ENCODE measurements at regions not wholly inside any gene's neighbourhood (a gene's known extent, or its start where the extent isn't known, plus 50 kb on each side); places are given as distances from the start of the nearest gene placed in this dataset.

- Histone ChIP-seq H3K4me3 (no peak overlapping the region), H3K27ac (no peak overlapping the region), H3K36me3 (no peaks in the 10 kb centered on the region), H3K9me3 (no peaks in the 10 kb centered on the region), H3K4me1 (peaks cover 0 to 16% (median 4%) of the 10 kb centered on the region in 4 donors), H3K27me3 (no peaks in the 10 kb centered on the region)
- TF ChIP-seq, protein P1, sequence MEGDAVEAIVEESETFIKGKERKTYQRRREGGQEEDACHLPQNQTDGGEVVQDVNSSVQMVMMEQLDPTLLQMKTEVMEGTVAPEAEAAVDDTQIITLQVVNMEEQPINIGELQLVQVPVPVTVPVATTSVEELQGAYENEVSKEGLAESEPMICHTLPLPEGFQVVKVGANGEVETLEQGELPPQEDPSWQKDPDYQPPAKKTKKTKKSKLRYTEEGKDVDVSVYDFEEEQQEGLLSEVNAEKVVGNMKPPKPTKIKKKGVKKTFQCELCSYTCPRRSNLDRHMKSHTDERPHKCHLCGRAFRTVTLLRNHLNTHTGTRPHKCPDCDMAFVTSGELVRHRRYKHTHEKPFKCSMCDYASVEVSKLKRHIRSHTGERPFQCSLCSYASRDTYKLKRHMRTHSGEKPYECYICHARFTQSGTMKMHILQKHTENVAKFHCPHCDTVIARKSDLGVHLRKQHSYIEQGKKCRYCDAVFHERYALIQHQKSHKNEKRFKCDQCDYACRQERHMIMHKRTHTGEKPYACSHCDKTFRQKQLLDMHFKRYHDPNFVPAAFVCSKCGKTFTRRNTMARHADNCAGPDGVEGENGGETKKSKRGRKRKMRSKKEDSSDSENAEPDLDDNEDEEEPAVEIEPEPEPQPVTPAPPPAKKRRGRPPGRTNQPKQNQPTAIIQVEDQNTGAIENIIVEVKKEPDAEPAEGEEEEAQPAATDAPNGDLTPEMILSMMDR (IDR thresholded peaks at IDR 0.05) = no peak
- intact Hi-C loops (cut with DNase I; ENCODE audit: low total_unique reads) = no loop called here
- DNase-seq = no peak
Observed at GRCh38 chr4:175531405-175532091, 280.5 kb downstream of the GPM6A start.

- Histone ChIP-seq H3K4me3 (no peak overlapping the region), H3K36me3 (no peaks in the 10 kb centered on the region), H3K27me3 (no peaks in the 10 kb centered on the region), H3K27ac (no peak overlapping the region), H3K9me3 (peaks cover 0 to 13% (median 0%) of the 10 kb centered on the region in 3 donors), H3K4me1 (peaks cover 0 to 5% (median 0%) of the 10 kb centered on the region in 4 donors)
- DNase-seq = no peak
- intact Hi-C loops (cut with DNase I; ENCODE audit: low total_unique reads) = no loop called here
- TF ChIP-seq, protein P1 (IDR thresholded peaks at IDR 0.05) = peak; percentile 57 to 58
Observed at GRCh38 chr4:175536852-175537453, 275.1 kb downstream of the GPM6A start.

- H3K9me3 ChIP-seq = peaks cover 0 to 13% (median 0%) of the 10 kb centered on the region in 3 donors
- no peak overlapping the region for H3K27ac ChIP-seq
- intact Hi-C loops (cut with DNase I; ENCODE audit: low total_unique reads) = no loop called here
- TF ChIP-seq, protein P1 (IDR thresholded peaks at IDR 0.05) = no peak
- DNase-seq = no peak
- H3K36me3 ChIP-seq = no peaks in the 10 kb centered on the region
- no peak overlapping the region for H3K4me3 ChIP-seq
- peaks cover 0 to 11% (median 5%) of the 10 kb centered on the region in 4 donors for H3K4me1 ChIP-seq
- H3K27me3 ChIP-seq = no peaks in the 10 kb centered on the region
Observed at GRCh38 chr4:175539498-175539897, 272.6 kb downstream of the GPM6A start.

DNA sequence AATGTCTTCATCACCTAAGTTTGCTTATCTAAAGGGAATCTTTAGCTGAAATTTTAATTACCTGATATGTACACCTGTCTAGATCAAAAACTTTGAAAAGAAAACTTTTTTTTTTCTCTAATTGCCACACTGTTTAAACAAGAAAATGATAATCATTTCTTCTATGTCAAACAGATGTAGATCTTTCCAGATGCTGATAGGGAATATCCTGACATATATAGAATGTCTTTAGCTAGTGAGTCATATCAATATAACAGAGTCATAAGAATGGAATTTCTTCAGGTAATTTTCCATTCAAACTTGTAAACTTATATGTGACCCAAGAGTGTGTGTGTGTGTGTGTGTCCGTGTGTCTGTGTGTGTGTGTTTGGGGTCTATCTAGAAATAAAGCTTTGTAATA lies 271.9 kb downstream of the GPM6A start:
- H3K27me3 ChIP-seq = no peaks in the 10 kb centered on the region
- peaks cover 0 to 11% (median 5%) of the 10 kb centered on the region in 4 donors for H3K4me1 ChIP-seq
- peaks cover 0 to 13% (median 0%) of the 10 kb centered on the region in 3 donors for H3K9me3 ChIP-seq
- DNase-seq = no peak
- no peak overlapping the region for H3K27ac ChIP-seq
- intact Hi-C loops (cut with DNase I; ENCODE audit: low total_unique reads) = loop anchor here (10.0 kb wide), 1 partner anchor 775 kb away; no protein-coding TSS in a partner anchor
- TF ChIP-seq, protein P1 (IDR thresholded peaks at IDR 0.05) = no peak
- H3K4me3 ChIP-seq = no peak overlapping the region
- H3K36me3 ChIP-seq = no peaks in the 10 kb centered on the region

DNA sequence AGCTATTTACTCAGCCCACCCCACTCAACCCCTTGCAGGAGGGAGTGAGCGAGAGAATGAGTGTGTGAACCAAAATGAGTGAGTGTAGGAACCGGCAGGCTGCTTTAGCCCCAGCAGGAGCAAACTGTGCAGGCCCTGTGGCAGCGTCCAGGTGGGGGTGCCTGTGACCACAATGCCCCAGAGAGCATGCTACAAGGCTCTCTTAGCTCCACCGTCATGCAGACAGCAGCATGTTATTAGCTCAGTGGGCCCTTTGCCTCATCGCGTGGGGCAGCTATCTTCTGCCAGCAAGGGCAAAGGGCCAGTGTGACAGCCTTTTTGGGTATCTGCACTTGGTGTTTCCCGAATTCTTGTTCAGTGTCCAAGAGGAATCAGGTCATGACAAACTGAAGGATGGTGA lies 271.3 kb downstream of the GPM6A start:
- H3K27ac ChIP-seq = no peak overlapping the region
- DNase-seq = no peak
- TF ChIP-seq, protein P1 (IDR thresholded peaks at IDR 0.05) = no peak

More for the DNA sequence above, 271.3 kb downstream of the GPM6A start:
- intact Hi-C loops (cut with DNase I; ENCODE audit: low total_unique reads) = loop anchor here (10.0 kb wide), 1 partner anchor 776 kb away; no protein-coding TSS in a partner anchor
- H3K9me3 ChIP-seq = peaks cover 0 to 13% (median 0%) of the 10 kb centered on the region in 3 donors
- no peaks in the 10 kb centered on the region for H3K36me3 ChIP-seq
- no peaks in the 10 kb centered on the region for H3K27me3 ChIP-seq
- H3K4me1 ChIP-seq = peaks cover 0 to 11% (median 5%) of the 10 kb centered on the region in 4 donors
- no peak overlapping the region for H3K4me3 ChIP-seq
